Muscle of back (tissue), 3 donors: ENCODE measurements at regions not wholly inside any gene's neighbourhood (a gene's known extent, or its start where the extent isn't known, plus 50 kb on each side); places are given as distances from the start of the nearest gene placed in this dataset.
"Not testable (repeated sequence)": the region's sequence is repeated elsewhere in the genome, so short reads cannot be mapped to it uniquely, and the experiment has no call there.

Experiments
- DNase-seq, 3 donors: peaks; one replicate each; pipeline versions ENCODE4 v3.0.0 to v3.0.0-alpha.2; 2013

DNA sequence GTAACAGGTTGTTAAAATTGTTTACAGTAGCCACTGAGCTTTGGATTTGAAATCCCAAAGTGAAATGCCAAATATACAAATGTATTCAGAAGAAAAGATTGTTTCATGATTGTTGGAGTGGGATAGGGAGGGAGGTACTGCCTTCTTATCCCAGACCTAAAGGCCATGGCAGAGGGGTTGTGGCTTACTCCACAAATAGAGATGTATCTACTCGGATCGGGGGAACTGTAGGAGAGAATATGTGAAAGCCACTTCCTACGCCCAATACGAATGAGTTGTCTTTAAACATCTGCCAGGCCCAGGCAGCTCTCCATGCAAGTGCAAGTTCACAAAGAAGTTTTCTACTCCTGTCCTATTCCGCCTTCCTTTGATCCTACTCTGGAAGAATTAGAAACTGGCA lies 150.2 kb upstream of the PRSS12 start:
- DNase-seq: not testable (repeated sequence)

DNA sequence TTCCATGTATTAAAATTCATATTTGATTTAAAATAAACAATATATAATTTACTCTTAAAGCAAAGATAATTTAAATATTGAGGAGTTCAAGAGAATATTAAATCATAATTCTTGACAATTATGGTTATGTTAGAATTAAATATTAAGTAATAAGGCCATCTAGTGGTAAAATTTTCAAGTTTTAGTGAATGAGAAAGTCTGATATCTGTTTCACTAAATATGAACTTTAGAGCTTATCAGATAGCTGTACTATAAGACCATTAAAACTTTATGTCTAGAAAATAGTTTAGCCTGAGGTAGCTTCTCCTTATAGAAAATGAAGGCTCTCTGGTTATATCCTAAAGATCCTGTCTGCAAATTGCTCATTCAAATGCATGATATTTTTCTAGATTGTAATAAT lies 152.1 kb upstream of the PRSS12 start:
- not testable (repeated sequence) for DNase-seq

DNA sequence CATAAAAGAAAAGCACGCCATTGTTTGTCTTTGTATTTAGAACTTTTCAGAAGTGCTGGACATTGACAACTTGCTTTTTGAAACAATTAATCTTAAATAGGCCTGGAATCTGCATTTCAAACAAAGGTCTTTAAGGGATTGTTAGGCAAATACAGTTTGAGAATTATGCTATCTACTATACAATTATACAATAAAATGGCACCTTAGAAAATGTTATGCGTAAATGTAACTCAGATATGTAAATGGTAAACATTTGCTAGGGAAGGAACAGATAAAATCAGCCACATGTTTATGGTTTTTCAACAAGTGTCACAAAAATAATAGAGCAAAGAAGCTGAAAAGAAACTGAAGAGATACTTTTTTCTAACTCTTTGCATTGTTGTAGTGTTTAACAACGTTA lies 152.7 kb upstream of the PRSS12 start:
- not testable (repeated sequence) for DNase-seq

- DNase-seq: not testable (repeated sequence)
Observed at GRCh38 chr4:118512870-118513269, 160.1 kb upstream of the PRSS12 start.

GRCh38 chr4:118514332-118514731 lies 161.5 kb upstream of the PRSS12 start:
- DNase-seq: not testable (repeated sequence)

DNA sequence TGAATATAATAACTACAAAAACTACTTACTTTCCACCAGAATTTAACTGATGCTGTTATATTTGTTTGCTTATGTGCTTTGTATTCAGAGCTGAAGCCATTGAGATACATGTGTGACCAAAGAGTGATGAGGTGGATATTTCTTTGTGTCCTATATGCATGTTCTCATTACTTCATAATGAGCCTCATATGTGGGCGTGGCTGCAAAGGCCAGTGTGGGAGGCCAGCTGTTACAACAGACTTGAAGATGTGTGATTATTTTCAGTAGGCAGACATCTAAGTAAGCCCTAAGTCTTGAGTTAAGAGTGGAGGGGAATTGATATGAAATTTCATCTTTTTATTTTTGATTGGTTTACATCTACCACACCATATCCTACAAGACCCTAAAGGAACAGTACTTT lies 163.3 kb upstream of the PRSS12 start:
- DNase-seq: not testable (repeated sequence)

GRCh38 chr4:118530107-118530506 lies 155.1 kb upstream of the METTL14 start:
- DNase-seq: not testable (repeated sequence)

- not testable (repeated sequence) for DNase-seq
Observed at GRCh38 chr4:118531947-118532346, 153.2 kb upstream of the METTL14 start.

DNA sequence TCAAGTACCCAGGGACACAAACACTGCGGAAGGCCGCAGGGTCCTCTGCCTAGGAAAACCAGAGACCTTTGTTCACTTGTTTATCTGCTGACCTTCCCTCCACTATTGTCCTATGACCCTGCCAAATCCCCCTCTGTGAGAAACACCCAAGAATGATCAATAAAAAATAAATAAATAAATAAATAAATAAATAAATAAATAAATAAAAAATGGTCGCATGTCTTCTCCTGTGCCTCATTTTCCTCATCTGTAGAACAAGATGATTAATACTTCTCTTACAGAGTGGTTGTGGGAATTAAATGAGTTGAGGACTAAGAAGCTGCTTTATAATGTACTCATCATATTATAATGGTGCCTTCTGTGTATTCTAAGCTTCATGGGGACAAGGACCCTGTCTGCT lies 149.4 kb upstream of the METTL14 start:
- not testable (repeated sequence) for DNase-seq

- peak in 2 of 3 donors; percentile 3 to 4 for DNase-seq
Observed at GRCh38 chr4:118539412-118540077, 145.6 kb upstream of the METTL14 start.

DNA sequence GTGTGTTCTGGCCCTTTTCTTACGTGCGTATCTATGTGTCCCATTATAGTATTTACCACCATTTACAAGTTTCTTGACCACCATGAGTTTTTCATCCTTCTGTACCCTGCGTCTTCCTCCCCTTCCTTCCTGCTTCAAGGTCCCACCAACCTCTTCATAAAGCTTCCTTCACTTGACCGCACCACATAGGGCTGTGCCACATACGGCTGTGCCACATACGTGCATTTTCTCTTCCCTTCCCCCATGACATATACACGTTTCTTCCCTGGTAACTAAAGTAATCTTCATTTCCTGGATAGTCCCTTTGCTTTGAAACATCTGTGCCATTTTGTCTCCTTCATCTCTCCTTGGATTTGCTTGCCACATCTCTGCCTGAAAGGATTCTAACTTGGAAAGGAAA lies 128.6 kb upstream of the METTL14 start:
- not testable (repeated sequence) for DNase-seq

GRCh38 chr4:118557298-118557851 lies 127.8 kb upstream of the METTL14 start:
- DNase-seq: peak in 1 of 3 donors; percentile 25

- DNase-seq: not testable (repeated sequence)
Observed at GRCh38 chr4:118558188-118558587, 127.0 kb upstream of the METTL14 start.

DNA sequence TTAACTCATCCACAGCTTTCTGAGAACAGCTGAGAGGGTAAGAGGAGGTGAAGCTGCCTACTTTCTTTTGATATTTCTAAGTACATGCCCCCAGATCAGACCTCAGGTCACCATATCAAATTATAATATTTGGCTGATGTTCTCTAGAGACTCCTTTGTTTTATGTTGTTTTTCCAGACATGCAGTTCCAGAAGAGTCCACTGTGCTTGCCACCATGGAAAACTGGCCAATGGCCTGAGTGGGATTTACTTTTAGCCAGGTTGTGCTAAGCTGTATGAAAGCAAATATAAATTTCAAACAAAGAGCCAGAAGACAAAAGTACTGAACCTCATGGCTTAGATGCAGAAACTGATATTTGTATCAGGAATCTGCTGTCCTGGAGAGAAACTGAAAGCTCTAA lies 123.6 kb upstream of the METTL14 start:
- DNase-seq: not testable (repeated sequence)

DNA sequence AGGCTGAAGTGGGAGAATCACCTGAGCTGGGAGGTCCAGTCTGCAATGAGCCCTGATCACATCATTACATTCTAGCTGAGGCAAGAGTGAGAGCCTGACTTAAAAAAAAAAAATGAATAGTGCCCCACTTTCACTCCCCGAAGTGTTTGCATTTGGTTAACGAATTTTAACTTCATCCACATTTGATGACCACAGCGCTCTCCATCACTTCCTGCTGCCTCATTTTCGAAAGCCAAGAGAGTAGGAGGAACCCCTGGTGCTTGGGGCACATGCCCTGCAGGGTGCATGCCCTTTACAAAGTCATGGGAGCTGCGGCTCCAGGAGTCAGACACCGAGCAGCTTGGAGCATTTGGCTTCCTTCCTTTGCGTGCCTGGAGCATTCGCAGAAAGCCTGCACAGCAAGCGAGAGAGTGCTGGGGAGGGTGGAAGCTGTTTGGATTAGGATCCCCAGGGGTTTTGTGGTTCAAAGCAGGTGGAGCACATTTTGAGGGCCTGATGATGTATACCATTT lies 119.1 kb upstream of the METTL14 start:
- peak in 1 of 3 donors; percentile 54 for DNase-seq

DNA sequence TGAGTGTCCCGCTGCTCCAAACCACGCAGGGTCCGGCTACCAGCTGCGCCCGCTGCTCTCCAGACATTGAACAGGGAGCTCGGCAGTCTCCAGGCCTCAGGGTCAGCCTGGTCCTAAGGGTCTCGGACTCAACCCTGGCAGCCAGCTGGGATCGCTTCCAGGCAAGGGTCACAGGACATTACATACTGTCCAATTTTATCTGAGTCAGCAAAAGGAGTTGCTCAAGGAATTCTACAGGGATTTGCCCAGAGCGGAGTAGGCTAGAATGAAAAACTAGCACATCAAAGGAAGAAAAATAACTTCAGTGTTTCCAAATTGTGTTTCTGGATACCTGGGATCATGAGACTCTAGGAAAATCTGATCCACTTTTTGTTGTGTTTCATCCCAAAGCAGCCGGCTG lies 112.2 kb upstream of the METTL14 start:
- not testable (repeated sequence) for DNase-seq

DNA sequence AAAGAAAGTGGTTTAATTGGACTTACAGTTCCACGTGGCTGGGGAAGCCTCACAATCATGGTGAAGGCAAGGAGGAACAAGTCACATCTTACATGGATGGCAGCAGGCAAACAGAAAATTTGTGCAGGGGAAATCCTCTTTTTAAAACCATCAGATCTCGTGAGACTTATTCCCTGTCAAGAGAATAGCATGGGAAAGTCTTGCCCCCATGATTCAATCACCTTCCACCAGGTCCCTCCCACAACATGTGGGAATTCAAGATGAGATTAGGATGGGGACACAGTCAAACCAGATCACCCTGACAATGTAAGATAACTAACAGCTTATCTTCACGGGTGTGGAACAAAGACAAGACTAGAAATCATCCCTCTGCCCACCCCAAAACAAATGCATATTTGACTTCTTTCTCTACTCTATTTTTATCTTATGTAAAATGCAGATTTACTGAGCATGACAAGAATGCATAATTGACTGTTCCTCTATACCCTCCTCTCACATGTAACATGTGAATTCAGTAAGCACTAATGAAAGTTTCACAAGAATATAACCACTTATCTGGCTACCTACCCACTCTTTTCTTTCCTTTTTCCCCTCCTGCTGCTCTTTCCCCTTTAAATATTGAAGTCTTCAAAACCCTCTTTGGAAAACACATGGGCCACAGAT lies 110.8 kb upstream of the METTL14 start:
- not testable (repeated sequence) for DNase-seq

DNA sequence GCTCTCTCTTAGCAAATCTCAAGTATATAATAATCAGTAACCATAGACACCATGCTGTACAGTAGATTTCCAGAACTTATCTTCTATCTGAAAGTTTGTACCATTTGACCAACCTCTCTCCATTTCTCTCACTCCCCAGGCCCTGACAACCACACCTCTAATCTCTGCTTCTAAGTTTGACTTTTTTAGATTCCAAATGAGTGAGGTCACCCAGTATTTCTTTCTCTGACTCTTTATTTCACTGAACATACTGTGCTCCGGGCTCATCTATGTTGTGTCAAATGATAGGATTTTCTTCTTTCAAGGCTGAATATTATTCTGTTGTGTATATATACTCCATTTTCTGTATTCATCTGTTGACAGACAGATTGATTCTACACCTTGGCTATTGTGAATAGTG lies 110.1 kb upstream of the METTL14 start:
- not testable (repeated sequence) for DNase-seq

DNA sequence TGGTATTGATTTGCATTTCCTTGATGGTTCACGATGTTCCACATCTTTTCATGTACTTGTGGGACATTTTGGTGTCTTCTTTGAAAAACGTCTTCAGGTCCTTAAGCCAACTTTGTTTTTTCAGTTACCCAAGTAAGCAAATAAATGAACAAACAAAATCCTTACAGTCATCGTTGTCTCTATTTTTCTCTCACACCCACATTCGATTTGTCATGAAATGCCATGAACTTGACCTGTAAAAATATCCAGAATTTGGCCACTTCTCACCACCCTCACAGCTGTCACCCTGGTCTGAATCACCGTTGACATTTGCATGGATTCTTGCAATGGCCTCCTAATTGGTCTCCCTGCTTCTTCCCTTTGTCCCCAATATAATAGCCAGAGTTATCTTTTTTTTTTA lies 109.5 kb upstream of the METTL14 start:
- not testable (repeated sequence) for DNase-seq

GRCh38 chr4:118576709-118577219 lies 108.4 kb upstream of the METTL14 start:
- not testable (repeated sequence) for DNase-seq

DNA sequence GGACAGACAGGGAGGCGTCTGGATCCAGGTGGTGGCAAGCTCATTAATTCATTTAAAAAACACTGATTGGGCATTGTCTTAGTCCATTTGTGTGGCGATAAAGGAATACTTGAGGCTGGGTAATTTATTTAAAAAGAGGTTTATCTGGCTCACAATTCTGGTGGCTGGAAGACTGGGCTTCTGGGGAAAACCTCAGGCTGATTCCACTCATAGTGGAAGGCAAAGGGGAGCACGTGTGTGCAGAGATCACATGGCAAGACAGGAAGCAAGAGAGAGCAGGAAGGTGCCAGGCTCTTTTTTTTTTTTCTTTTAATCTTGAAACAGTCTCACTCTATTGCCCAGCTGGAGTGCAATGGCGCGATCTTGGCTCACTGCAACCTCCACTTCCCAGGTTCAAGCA lies 100.2 kb upstream of the METTL14 start:
- no peak for DNase-seq

GRCh38 chr4:118586357-118586790 lies 98.8 kb upstream of the METTL14 start:
- DNase-seq: peak; percentile 27 to 51 (median 38)
